Mesothelial cell of epicardium (in vitro differentiated cells): ENCODE measurements at regions not wholly inside any gene's neighbourhood (a gene's known extent, or its start where the extent isn't known, plus 50 kb on each side); places are given as distances from the start of the nearest gene placed in this dataset.

Experiments
- DNase-seq, 2 experiments: peaks; one replicate each; pipeline ENCODE4 v3.0.0; 2021; ENCODE audit warnings: low spot score in 2 of 2; ENCODE audit not compliant: unreplicated experiment in 2 of 2
- H3K27ac Mint-ChIP-seq: 2 replicates; pipeline ENCODE4 v1.8.0; 2021; ENCODE audit warnings: mixed read lengths
- H3K27me3 Mint-ChIP-seq: 2 replicates; pipeline ENCODE4 v1.8.0; 2021; ENCODE audit warnings: low read depth, mixed read lengths
- H3K36me3 Mint-ChIP-seq: 2 replicates; pipeline ENCODE4 v1.8.0; 2021; ENCODE audit warnings: mixed read lengths
- H3K4me1 Mint-ChIP-seq: 2 replicates; pipeline ENCODE4 v1.8.0; 2021; ENCODE audit warnings: mixed read lengths
- H3K4me3 Mint-ChIP-seq: 2 replicates; pipeline ENCODE4 v1.8.0; 2021; ENCODE audit warnings: mild to moderate bottlenecking, moderate library complexity, mixed read lengths
- H3K9me3 Mint-ChIP-seq: 2 replicates; pipeline ENCODE4 v1.8.0; 2021; ENCODE audit warnings: mixed read lengths
- TF ChIP-seq, protein P1 (sequence below): fragments of 200-600 bp; sonication (generic); IDR thresholded peaks from one replicate; pipeline ENCODE4 v1.5.0; 2021; ENCODE audit warnings: antibody characterized with exemption; ENCODE audit not compliant: unreplicated experiment

- Mint-ChIP-seq H3K4me1 (peaks cover 33% of the 10 kb centered on the region), H3K36me3 (no peaks in the 10 kb centered on the region), H3K27ac (no peak overlapping the region), H3K9me3 (peaks cover 6% of the 10 kb centered on the region), H3K27me3 (no peaks in the 10 kb centered on the region), H3K4me3 (no peak overlapping the region)
- TF ChIP-seq, protein P1, sequence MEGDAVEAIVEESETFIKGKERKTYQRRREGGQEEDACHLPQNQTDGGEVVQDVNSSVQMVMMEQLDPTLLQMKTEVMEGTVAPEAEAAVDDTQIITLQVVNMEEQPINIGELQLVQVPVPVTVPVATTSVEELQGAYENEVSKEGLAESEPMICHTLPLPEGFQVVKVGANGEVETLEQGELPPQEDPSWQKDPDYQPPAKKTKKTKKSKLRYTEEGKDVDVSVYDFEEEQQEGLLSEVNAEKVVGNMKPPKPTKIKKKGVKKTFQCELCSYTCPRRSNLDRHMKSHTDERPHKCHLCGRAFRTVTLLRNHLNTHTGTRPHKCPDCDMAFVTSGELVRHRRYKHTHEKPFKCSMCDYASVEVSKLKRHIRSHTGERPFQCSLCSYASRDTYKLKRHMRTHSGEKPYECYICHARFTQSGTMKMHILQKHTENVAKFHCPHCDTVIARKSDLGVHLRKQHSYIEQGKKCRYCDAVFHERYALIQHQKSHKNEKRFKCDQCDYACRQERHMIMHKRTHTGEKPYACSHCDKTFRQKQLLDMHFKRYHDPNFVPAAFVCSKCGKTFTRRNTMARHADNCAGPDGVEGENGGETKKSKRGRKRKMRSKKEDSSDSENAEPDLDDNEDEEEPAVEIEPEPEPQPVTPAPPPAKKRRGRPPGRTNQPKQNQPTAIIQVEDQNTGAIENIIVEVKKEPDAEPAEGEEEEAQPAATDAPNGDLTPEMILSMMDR: no peak
- DNase-seq: no peak
These were observed 230.2 kb downstream of the AHR start for GRCh38 chr7:17528636-17529035.

GRCh38 chr7:17530244-17530643 lies 231.8 kb downstream of the AHR start:
- peak overlapping the region; percentile 54 for H3K27ac Mint-ChIP-seq

GRCh38 chr7:17530741-17531421 lies 232.4 kb downstream of the AHR start:
- TF ChIP-seq, protein P1: no peak
- Mint-ChIP-seq H3K36me3 (no peaks in the 10 kb centered on the region), H3K4me3 (no peak overlapping the region), H3K27me3 (no peaks in the 10 kb centered on the region), H3K9me3 (peaks cover 6% of the 10 kb centered on the region), H3K27ac (no peak overlapping the region), H3K4me1 (peaks cover 24% of the 10 kb centered on the region)
- no peak for DNase-seq

More at GRCh38 chr7:17530244-17530643, 231.8 kb downstream of the AHR start:
- peaks cover 6% of the 10 kb centered on the region for H3K9me3 Mint-ChIP-seq
- no peak overlapping the region for H3K4me3 Mint-ChIP-seq
- H3K36me3 Mint-ChIP-seq: no peaks in the 10 kb centered on the region
- DNase-seq: no peak
- H3K27me3 Mint-ChIP-seq: no peaks in the 10 kb centered on the region
- peaks cover 23% of the 10 kb centered on the region for H3K4me1 Mint-ChIP-seq
- TF ChIP-seq, protein P1: no peak

DNA sequence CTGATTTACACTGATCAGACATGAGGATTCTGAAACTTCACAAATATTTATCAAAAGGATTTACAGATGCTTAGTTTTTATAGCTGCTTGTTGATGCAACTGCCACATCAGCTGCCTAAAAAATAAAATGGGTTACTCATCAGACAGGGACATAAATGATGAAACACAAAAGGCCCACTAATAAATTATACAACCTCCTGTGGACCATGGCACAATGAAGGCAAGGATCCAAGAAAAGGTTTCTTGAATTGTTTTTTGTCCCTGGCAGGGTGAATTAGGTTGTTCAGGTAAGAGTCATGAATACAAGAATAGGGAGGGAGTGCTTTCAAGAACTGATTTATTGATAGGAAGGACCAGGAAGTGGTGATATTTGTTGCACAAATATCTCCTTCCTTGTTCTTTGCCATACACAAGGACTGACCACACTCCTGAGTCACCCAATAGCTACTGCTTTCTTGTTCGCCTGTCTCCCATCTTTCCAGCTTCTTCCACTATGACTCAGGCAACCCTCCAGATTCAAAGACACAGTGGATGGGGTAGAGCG lies 234.5 kb downstream of the AHR start:
- TF ChIP-seq, protein P1: no peak
- H3K4me1 Mint-ChIP-seq: peaks cover 16% of the 10 kb centered on the region

GRCh38 chr7:17534348-17534747 lies 235.9 kb downstream of the AHR start:
- no peak for DNase-seq
- H3K4me1 Mint-ChIP-seq: peaks cover 15% of the 10 kb centered on the region
- TF ChIP-seq, protein P1: no peak
- peaks cover 12% of the 10 kb centered on the region for H3K9me3 Mint-ChIP-seq
- no peaks in the 10 kb centered on the region for H3K27me3 Mint-ChIP-seq
- no peak overlapping the region for H3K27ac Mint-ChIP-seq
- no peaks in the 10 kb centered on the region for H3K36me3 Mint-ChIP-seq
- H3K4me3 Mint-ChIP-seq: no peak overlapping the region

More for the DNA sequence above, 234.5 kb downstream of the AHR start:
- Mint-ChIP-seq H3K36me3 (no peaks in the 10 kb centered on the region), H3K27ac (no peak overlapping the region), H3K27me3 (no peaks in the 10 kb centered on the region), H3K9me3 (peaks cover 8% of the 10 kb centered on the region), H3K4me3 (no peak overlapping the region)
- DNase-seq: no peak
